ENCODE measurements at regions not wholly inside any gene's neighbourhood (a gene's known extent, or its start where the extent isn't known, plus 50 kb on each side); places are given as distances from the start of the nearest gene placed in this dataset.

- no peak for DNase-seq
Measured at GRCh38 chr17:14875557-14876412, 389.3 kb downstream of the PMP22 start.

- DNase-seq, result no peak
Measured at GRCh38 chr17:14873996-14874395, 391.1 kb downstream of the PMP22 start.

- DNase-seq, result no peak
Measured at GRCh38 chr17:14873540-14873939, 391.6 kb downstream of the PMP22 start.

- no peak for DNase-seq
Measured at GRCh38 chr17:14871921-14872320, 393.2 kb downstream of the PMP22 start.

- no peak for DNase-seq
Measured at GRCh38 chr17:14866266-14866665, 398.9 kb downstream of the PMP22 start.

GRCh38 chr17:14864127-14864526, 401.0 kb downstream of the PMP22 start:
- DNase-seq, result no peak

GRCh38 chr17:14859542-14859941, 405.6 kb downstream of the PMP22 start:
- DNase-seq, result no peak

GRCh38 chr17:14856176-14856575, 408.9 kb downstream of the PMP22 start:
- no peak for DNase-seq

- DNase-seq, result no peak
Measured at GRCh38 chr17:14854691-14855090, 410.4 kb downstream of the PMP22 start.

GRCh38 chr17:14845591-14846281, 419.4 kb downstream of the PMP22 start:
- DNase-seq, result no peak

GRCh38 chr17:14843086-14843795, 421.9 kb downstream of the PMP22 start:
- DNase-seq, result no peak

GRCh38 chr17:14840616-14841231, 424.4 kb downstream of the PMP22 start:
- no peak for DNase-seq

GRCh38 chr17:14838567-14838966, 426.6 kb downstream of the PMP22 start:
- no peak for DNase-seq

- DNase-seq, result no peak
Measured at GRCh38 chr17:14833201-14833785, 431.8 kb downstream of the PMP22 start.

GRCh38 chr17:14831491-14831890, 433.6 kb downstream of the PMP22 start:
- no peak for DNase-seq

- no peak for DNase-seq
Measured at GRCh38 chr17:14827396-14827919, 437.7 kb downstream of the PMP22 start.

- no peak for DNase-seq
Measured at GRCh38 chr17:14826358-14826757, 438.8 kb downstream of the PMP22 start.

GRCh38 chr17:14818469-14818868, 446.7 kb downstream of the PMP22 start:
- DNase-seq, result no peak

- no peak for DNase-seq
Measured at GRCh38 chr17:14815079-14815478, 450.0 kb downstream of the PMP22 start.

- peak; percentile 18 for DNase-seq
Measured at GRCh38 chr17:14813649-14814370, 451.3 kb downstream of the PMP22 start.

- DNase-seq, result no peak
Measured at GRCh38 chr17:14808425-14808824, 456.7 kb downstream of the PMP22 start.

- DNase-seq, result no peak
Measured at GRCh38 chr17:14805348-14805747, 459.8 kb downstream of the PMP22 start.
